ENCODE measurements at regions not wholly inside any gene's neighbourhood (a gene's known extent, or its start where the extent isn't known, plus 50 kb on each side); places are given as distances from the start of the nearest gene placed in this dataset.

DNA sequence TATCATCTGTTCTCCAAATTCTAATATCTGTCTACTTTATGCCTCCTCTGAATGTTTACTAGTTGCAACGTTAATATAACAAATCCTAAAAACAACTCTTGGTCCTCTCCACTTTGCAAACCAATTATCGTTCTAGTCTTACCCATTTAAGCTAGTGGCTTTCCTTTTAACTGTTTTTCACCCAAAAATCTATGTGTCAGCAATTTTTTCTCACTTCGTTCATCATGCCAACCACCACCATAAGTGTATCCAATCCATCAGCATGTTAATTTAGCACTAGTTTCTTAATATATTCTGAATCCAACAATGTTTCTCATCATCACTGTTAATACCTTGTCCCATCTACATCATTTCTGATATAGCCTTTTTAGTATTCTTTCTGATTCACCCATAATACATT lies 90.0 kb upstream of the RORB start:
- TF ChIP-seq, protein P1, sequence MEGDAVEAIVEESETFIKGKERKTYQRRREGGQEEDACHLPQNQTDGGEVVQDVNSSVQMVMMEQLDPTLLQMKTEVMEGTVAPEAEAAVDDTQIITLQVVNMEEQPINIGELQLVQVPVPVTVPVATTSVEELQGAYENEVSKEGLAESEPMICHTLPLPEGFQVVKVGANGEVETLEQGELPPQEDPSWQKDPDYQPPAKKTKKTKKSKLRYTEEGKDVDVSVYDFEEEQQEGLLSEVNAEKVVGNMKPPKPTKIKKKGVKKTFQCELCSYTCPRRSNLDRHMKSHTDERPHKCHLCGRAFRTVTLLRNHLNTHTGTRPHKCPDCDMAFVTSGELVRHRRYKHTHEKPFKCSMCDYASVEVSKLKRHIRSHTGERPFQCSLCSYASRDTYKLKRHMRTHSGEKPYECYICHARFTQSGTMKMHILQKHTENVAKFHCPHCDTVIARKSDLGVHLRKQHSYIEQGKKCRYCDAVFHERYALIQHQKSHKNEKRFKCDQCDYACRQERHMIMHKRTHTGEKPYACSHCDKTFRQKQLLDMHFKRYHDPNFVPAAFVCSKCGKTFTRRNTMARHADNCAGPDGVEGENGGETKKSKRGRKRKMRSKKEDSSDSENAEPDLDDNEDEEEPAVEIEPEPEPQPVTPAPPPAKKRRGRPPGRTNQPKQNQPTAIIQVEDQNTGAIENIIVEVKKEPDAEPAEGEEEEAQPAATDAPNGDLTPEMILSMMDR (conservative IDR thresholded peaks at IDR 0.05; ENCODE audit: low read length): no peak
- TF ChIP-seq EZH2phosphoT487 (IDR thresholded peaks at IDR 0.05; ENCODE audit: borderline replicate concordance, low read depth, low read length): no peak

All from OCI-LY7 (cell line).